ENCODE measurements at regions not wholly inside any gene's neighbourhood (a gene's known extent, or its start where the extent isn't known, plus 50 kb on each side); places are given as distances from the start of the nearest gene placed in this dataset.

GRCh38 chr9:38284039-38284575, 108.4 kb upstream of the ALDH1B1 start:
- TF ChIP-seq CTCF (conservative IDR thresholded peaks at IDR 0.05; ENCODE audit: low read depth in 2 of 2) (no peak), ETS1 (IDR thresholded peaks at IDR 0.05) (no peak)

All from GM23338 (cell line).